Stimulated activated memory B cell treated with anti-CD40 and anti-IgM and Interleukin-4, amounts not matched to agents 10 μg/mL and 1 μg/mL and 100 μg/mL, for 72 hours (primary cell): ENCODE measurements at regions not wholly inside any gene's neighbourhood (a gene's known extent, or its start where the extent isn't known, plus 50 kb on each side); places are given as distances from the start of the nearest gene placed in this dataset.
"Not testable (repeated sequence)": the region's sequence is repeated elsewhere in the genome, so short reads cannot be mapped to it uniquely, and the experiment has no call there.

ENCODE experiments used
- ATAC-seq: fragments of 150-1000 bp; cut with Tn5 transposase; 2 replicates; pipeline ENCODE4 v1.10.0; 2021
- H3K27ac Mint-ChIP-seq: one replicate; pipeline ENCODE4 v1.8.0; 2022; ENCODE audit warnings: mild to moderate bottlenecking, mixed read lengths
- H3K27me3 Mint-ChIP-seq: one replicate; pipeline ENCODE4 v1.8.0; 2022; ENCODE audit warnings: mixed read lengths
- H3K36me3 Mint-ChIP-seq: one replicate; pipeline ENCODE4 v1.8.0; 2022; ENCODE audit warnings: mixed read lengths
- H3K4me1 Mint-ChIP-seq: one replicate; pipeline ENCODE4 v1.8.0; 2022; ENCODE audit warnings: mixed read lengths
- H3K4me3 Mint-ChIP-seq: one replicate; pipeline ENCODE4 v1.8.0; 2022; ENCODE audit warnings: mild to moderate bottlenecking, moderate library complexity, mixed read lengths
- H3K9me3 Mint-ChIP-seq: one replicate; pipeline ENCODE4 v1.8.0; 2022; ENCODE audit warnings: mixed read lengths

- Mint-ChIP-seq H3K36me3 (peaks cover 6% of the 10 kb centered on the region), H3K4me1 (no peaks in the 10 kb centered on the region), H3K4me3 (no peak overlapping the region), H3K27ac (no peak overlapping the region), H3K27me3 (no peaks in the 10 kb centered on the region), H3K9me3 (peaks cover 13% of the 10 kb centered on the region)
- ATAC-seq = no peak
These were observed 72.2 kb downstream of the CRLF2 start for GRCh38 chrX:1140236-1140681.

DNA sequence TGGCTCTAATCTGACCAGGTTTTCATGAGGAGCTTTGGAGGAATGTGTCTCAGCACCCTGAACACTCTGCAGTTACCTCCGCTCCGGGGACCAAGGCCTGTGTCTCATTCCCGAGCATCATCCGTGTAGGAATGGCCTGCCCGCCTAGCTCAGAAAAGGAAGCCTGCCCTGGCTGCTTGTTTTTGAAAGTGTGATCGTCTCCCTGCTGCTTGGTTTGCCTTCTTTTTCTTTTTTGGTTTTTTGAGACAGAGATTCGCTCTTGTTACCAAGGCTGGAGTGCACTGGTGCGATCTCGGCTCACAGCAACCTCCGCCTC, 73.3 kb downstream of the CRLF2 start:
- no peak overlapping the region for H3K4me3 Mint-ChIP-seq
- H3K27ac Mint-ChIP-seq = no peak overlapping the region
- no peaks in the 10 kb centered on the region for H3K4me1 Mint-ChIP-seq
- peaks cover 6% of the 10 kb centered on the region for H3K36me3 Mint-ChIP-seq
- H3K27me3 Mint-ChIP-seq = no peaks in the 10 kb centered on the region
- peaks cover 13% of the 10 kb centered on the region for H3K9me3 Mint-ChIP-seq
- ATAC-seq = no peak

GRCh38 chrX:1138476-1139184, 73.8 kb downstream of the CRLF2 start:
- H3K27me3 Mint-ChIP-seq = no peaks in the 10 kb centered on the region
- no peak overlapping the region for H3K4me3 Mint-ChIP-seq
- H3K9me3 Mint-ChIP-seq = peaks cover 13% of the 10 kb centered on the region
- H3K4me1 Mint-ChIP-seq = no peaks in the 10 kb centered on the region
- ATAC-seq = no peak
- no peak overlapping the region for H3K27ac Mint-ChIP-seq
- H3K36me3 Mint-ChIP-seq = peaks cover 6% of the 10 kb centered on the region

DNA sequence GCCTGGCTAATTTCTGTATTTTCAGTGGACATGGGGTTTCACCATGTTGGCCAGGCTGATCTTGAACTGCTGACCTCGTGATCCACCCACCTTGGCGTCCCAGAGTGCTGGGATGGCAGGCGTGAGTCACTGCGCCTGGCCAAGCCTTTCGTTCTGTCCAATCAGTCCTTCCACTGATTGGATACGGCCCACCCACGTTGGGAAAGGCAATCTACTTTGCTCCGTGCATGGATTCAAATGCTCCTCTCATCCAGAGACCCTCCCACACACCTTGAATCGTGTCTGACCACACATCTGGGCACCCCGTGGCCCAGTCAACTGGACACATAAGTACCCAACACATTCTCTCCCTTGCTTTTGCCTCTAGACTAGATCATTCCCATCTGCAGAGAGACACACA, 74.9 kb downstream of the CRLF2 start:
- Mint-ChIP-seq H3K27me3 (no peaks in the 10 kb centered on the region), H3K9me3 (peaks cover 13% of the 10 kb centered on the region), H3K36me3 (peaks cover 6% of the 10 kb centered on the region), H3K4me1 (no peaks in the 10 kb centered on the region), H3K4me3 (no peak overlapping the region), H3K27ac (no peak overlapping the region)
- no peak for ATAC-seq

DNA sequence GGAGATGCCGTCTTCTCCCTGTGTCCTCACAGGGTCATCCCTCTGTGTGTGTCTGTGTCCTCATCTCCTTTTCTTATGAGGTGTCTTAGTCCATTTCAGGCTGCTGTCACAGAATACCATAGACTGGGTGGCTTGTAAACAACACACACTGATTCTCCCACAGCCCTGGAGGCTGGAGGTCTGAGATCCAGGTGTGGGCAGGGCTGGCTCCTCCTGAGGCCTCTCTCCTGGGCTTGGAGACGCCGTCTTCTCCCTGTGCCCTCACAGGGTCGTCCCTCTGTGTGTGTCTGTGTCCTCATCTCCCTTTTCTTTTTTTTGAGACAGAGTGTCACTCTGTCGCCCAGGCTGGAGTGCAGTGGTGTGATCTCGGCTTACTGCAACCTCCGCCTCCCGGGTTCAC, 75.9 kb downstream of the CRLF2 start:
- not testable (repeated sequence) for H3K36me3 Mint-ChIP-seq, H3K4me1 Mint-ChIP-seq, H3K27ac Mint-ChIP-seq, H3K27me3 Mint-ChIP-seq, ATAC-seq, H3K4me3 Mint-ChIP-seq
- H3K9me3 Mint-ChIP-seq = peaks cover 13% of the 10 kb centered on the region

GRCh38 chrX:1134976-1135375, 77.5 kb downstream of the CRLF2 start:
- ATAC-seq = no peak
- no peak overlapping the region for H3K4me3 Mint-ChIP-seq
- H3K27me3 Mint-ChIP-seq = no peaks in the 10 kb centered on the region
- H3K9me3 Mint-ChIP-seq = peaks cover 13% of the 10 kb centered on the region
- peaks cover 6% of the 10 kb centered on the region for H3K36me3 Mint-ChIP-seq
- H3K27ac Mint-ChIP-seq = no peak overlapping the region
- no peaks in the 10 kb centered on the region for H3K4me1 Mint-ChIP-seq

DNA sequence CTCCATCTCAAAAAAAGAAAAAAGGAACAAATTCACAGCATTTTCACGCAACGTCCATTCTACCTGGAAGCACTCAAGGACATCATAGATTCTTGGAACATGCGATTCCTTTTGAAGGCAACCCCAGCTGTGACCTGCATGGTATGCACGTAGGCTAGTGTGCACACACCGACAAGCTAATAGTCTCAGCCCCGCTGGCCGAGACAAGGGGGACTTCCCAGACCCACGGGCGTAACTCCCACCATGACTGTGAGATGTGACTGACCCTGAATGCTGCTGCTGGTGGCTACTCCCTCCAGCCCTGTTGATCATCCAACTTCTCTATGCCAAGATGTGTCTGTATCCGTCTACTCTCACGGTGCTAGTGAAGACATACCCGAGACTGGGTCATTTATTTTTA, 78.3 kb downstream of the CRLF2 start:
- no peaks in the 10 kb centered on the region for H3K4me1 Mint-ChIP-seq

GRCh38 chrX:1126738-1127137, 85.7 kb downstream of the CRLF2 start:
- Mint-ChIP-seq H3K36me3 (no peaks in the 10 kb centered on the region), H3K4me1 (no peaks in the 10 kb centered on the region), H3K27me3 (peaks cover 27% of the 10 kb centered on the region), H3K9me3 (no peaks in the 10 kb centered on the region), H3K27ac (no peak overlapping the region), H3K4me3 (no peak overlapping the region)
- ATAC-seq = no peak

More for the DNA sequence above, 78.3 kb downstream of the CRLF2 start:
- Mint-ChIP-seq H3K27ac (no peak overlapping the region), H3K27me3 (no peaks in the 10 kb centered on the region), H3K36me3 (peaks cover 6% of the 10 kb centered on the region), H3K4me3 (no peak overlapping the region), H3K9me3 (peaks cover 13% of the 10 kb centered on the region)
- ATAC-seq = no peak

GRCh38 chrX:1124531-1124930, 87.9 kb downstream of the CRLF2 start:
- H3K27me3 Mint-ChIP-seq = peaks cover 31% of the 10 kb centered on the region
- no peaks in the 10 kb centered on the region for H3K4me1 Mint-ChIP-seq
- no peaks in the 10 kb centered on the region for H3K9me3 Mint-ChIP-seq
- no peak for ATAC-seq
- no peaks in the 10 kb centered on the region for H3K36me3 Mint-ChIP-seq
- H3K27ac Mint-ChIP-seq = no peak overlapping the region
- no peak overlapping the region for H3K4me3 Mint-ChIP-seq

DNA sequence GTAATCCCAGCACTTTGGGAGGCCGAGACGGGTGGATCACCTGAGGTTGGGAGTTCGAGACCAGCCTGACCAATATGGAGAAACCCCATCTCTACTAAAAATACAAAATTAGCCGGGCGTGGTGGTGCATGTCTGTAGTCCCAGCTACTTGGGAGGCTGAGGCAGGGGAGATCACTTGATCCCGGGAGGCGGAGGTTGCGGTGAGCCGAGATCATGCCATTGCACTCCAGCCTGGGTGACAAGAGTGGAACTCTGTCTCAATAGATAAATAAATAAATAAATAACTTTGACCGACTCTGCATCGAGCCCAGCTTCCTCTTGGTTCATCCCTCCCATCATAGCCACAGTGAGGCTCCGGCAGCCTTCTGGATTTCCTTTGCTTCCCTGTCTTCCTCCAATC, 89.6 kb downstream of the CRLF2 start:
- not testable (repeated sequence) for ATAC-seq, H3K4me3 Mint-ChIP-seq, H3K36me3 Mint-ChIP-seq, H3K4me1 Mint-ChIP-seq, H3K27ac Mint-ChIP-seq, H3K9me3 Mint-ChIP-seq
- peaks cover 38% of the 10 kb centered on the region for H3K27me3 Mint-ChIP-seq

DNA sequence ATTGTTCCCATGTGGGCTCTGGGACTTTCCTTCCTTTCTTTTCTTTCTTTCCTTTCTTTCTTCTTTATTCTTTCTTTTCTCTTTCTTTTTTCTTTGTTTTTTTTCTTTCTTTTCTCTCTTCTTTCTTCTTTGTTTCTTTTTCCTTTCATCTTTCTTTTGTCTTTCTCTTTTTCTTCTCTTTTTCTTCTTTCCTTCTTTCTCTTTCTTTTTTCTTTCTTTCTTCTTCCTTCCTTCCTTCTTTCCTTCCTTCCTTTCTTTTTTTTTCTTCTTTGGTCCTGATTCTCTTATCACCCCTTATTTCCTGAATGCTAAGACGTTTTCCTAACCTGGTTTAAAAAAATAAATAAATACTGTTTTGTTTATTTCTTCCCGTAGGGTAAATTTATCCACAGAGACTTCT, 93.2 kb downstream of the CRLF2 start:
- no peak for ATAC-seq
- H3K4me3 Mint-ChIP-seq = no peak overlapping the region
- peaks cover 3% of the 10 kb centered on the region for H3K9me3 Mint-ChIP-seq
- no peaks in the 10 kb centered on the region for H3K4me1 Mint-ChIP-seq
- peaks cover 40% of the 10 kb centered on the region for H3K27me3 Mint-ChIP-seq
- H3K27ac Mint-ChIP-seq = no peak overlapping the region
- H3K36me3 Mint-ChIP-seq = no peaks in the 10 kb centered on the region

DNA sequence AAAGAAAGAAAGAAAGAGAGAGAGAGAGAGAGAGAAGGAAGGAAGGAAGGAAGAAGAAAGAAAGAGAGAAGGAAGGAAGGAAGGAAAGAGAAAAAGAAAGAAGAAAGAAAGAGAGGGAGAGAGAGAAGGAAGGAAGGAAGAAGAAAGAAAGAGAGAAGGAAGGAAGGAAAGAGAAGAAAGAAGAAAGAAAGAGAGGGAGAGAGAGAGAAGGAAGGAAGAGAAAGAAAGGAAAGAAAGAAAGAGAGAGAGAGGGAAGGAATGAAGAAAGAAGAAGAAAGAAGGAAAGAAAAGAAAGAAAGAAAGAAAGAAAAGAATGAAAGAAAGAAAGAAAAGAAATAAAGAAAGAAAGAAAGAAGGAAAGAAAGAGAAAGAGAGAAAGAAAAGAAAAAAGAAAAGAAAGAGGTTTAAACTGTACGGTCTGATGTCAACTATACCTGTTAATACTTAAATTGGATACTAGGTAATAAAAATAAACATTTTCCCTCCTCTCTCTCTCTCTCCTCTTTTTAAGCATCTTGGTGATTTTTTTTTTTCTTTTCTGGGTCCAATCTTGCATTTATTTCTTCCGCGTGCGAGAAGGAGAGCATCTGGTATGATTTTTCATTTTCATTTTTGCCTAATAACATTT, 93.8 kb downstream of the CRLF2 start:
- Mint-ChIP-seq H3K9me3 (peaks cover 3% of the 10 kb centered on the region), H3K4me3 (no peak overlapping the region), H3K27me3 (peaks cover 39% of the 10 kb centered on the region), H3K27ac (no peak overlapping the region), H3K4me1 (no peaks in the 10 kb centered on the region), H3K36me3 (no peaks in the 10 kb centered on the region)
- ATAC-seq = no peak

DNA sequence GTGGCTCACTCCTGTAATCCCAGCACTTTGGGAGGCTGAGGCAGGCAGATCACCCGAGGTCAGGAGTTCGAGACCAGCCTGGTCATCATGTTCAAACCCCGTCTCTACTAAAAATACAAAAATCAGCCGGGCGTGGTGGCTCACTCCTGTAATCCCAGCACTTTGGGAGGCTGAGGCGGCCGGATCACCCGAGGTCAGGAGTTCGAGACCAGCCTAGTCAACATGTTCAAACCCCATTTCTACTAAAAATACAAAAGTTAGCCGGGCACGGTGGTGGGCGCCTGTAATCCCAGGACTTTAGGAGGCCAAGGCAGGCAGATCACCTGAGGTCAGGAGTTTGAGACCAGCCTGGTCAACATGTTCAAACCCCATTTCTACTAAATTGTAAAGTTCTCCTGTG, 97.0 kb downstream of the CRLF2 start:
- H3K4me1 Mint-ChIP-seq, ATAC-seq, H3K27ac Mint-ChIP-seq, H3K4me3 Mint-ChIP-seq, H3K36me3 Mint-ChIP-seq, H3K9me3 Mint-ChIP-seq: not testable (repeated sequence)
- peaks cover 34% of the 10 kb centered on the region for H3K27me3 Mint-ChIP-seq

DNA sequence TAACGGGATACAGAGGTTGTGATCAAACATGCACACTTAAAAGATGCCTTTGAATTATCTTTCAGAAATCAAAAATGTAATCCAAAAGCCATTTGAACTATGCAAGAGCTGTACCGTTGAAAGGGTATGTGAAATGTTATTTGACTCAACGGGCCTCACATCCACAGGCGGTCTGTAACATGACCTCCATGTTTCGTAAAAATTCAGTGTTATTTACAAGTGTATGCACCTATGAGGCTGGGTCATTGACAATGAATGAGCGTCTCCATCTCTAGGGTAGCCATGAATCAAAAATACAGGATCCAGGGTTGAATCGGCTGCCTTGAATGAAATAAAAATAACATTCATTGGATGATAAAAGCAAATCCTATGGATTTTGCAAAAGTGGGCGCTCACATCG, 100.1 kb downstream of the CRLF2 start:
- Mint-ChIP-seq H3K36me3 (no peaks in the 10 kb centered on the region), H3K27me3 (peaks cover 24% of the 10 kb centered on the region), H3K9me3 (peaks cover 15% of the 10 kb centered on the region), H3K4me1 (no peaks in the 10 kb centered on the region), H3K27ac (no peak overlapping the region), H3K4me3 (no peak overlapping the region)
- ATAC-seq = no peak

- Mint-ChIP-seq H3K27me3 (peaks cover 23% of the 10 kb centered on the region), H3K4me3 (no peak overlapping the region)
- no peak for ATAC-seq
These were observed 100.7 kb downstream of the CRLF2 start for GRCh38 chrX:1111601-1112300.

DNA sequence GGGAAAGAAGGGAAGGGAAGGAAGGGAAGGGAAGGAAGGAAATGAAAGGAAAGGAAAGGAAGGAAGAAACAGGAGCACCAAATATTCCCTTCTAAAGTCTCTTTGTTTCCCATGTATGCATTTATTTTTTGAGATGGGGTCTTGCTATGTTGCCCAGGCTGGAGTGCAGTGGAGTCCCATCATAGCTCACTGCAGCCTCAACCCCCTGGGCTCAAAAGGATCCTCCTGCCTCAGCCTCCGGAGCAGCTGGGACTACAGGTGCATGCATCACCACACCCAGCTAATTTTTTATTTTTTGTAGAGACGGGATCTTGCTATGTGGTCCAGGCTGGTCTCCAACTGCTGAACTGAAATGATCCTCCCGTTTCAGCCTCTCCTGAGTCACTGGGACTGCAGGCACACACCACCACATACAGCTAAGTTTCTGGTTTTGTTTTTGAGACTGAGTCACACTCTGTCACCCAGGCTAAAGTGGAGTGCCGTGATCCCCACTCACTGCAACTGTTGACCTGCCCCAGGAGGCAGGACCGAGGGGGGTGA, 102.8 kb downstream of the CRLF2 start:
- no peak overlapping the region for H3K27ac Mint-ChIP-seq
- H3K4me3 Mint-ChIP-seq = no peak overlapping the region
- H3K27me3 Mint-ChIP-seq = peaks cover 33% of the 10 kb centered on the region
- H3K9me3 Mint-ChIP-seq = peaks cover 23% of the 10 kb centered on the region
- H3K36me3 Mint-ChIP-seq = no peaks in the 10 kb centered on the region
- no peak for ATAC-seq
- no peaks in the 10 kb centered on the region for H3K4me1 Mint-ChIP-seq

More at GRCh38 chrX:1111601-1112300, 100.7 kb downstream of the CRLF2 start:
- H3K4me1 Mint-ChIP-seq = no peaks in the 10 kb centered on the region
- H3K27ac Mint-ChIP-seq = no peak overlapping the region
- H3K36me3 Mint-ChIP-seq = no peaks in the 10 kb centered on the region
- peaks cover 14% of the 10 kb centered on the region for H3K9me3 Mint-ChIP-seq
